NCI-H128 (cell line): ENCODE measurements at regions not wholly inside any gene's neighbourhood (a gene's known extent, or its start where the extent isn't known, plus 50 kb on each side); places are given as distances from the start of the nearest gene placed in this dataset.
A peak's percentile ranks its signal among the peaks of the same experiment; 100 is the strongest.

Experiments
- DNase-seq: peaks from one replicate; lab custom pipeline; 2025; ENCODE audit not compliant: unreplicated experiment; lab: John Stamatoyannopoulos, UW

GRCh38 chr13:44019651-44020050 lies 139.9 kb downstream of the LACC1 start:
- DNase-seq, result no peak

GRCh38 chr13:44021422-44021821 lies 141.7 kb downstream of the LACC1 start:
- no peak for DNase-seq

- DNase-seq, result no peak
Observed at GRCh38 chr13:44022196-44022595, 142.5 kb downstream of the LACC1 start.

GRCh38 chr13:44024167-44024845 lies 144.6 kb downstream of the LACC1 start:
- no peak for DNase-seq

- DNase-seq, result no peak
Observed at GRCh38 chr13:44024846-44025195, 145.1 kb downstream of the LACC1 start.

GRCh38 chr13:44026194-44026593 lies 146.5 kb downstream of the LACC1 start:
- no peak for DNase-seq

- DNase-seq, result no peak
Observed at GRCh38 chr13:44028734-44029133, 149.0 kb downstream of the LACC1 start.

- DNase-seq, result no peak
Observed at GRCh38 chr13:44030615-44031014, 150.9 kb downstream of the LACC1 start.

GRCh38 chr13:44031555-44031954 lies 151.9 kb downstream of the LACC1 start:
- no peak for DNase-seq

GRCh38 chr13:44032802-44033201 lies 153.1 kb downstream of the LACC1 start:
- DNase-seq, result no peak

GRCh38 chr13:44035400-44035799 lies 155.7 kb downstream of the LACC1 start:
- DNase-seq, result no peak

GRCh38 chr13:44040070-44040817 lies 160.5 kb downstream of the LACC1 start:
- DNase-seq, result no peak

GRCh38 chr13:44040818-44041100 lies 161.1 kb downstream of the LACC1 start:
- DNase-seq, result no peak

- no peak for DNase-seq
Observed at GRCh38 chr13:44044547-44045179, 165.0 kb downstream of the LACC1 start.

GRCh38 chr13:44045180-44045562 lies 165.5 kb downstream of the LACC1 start:
- no peak for DNase-seq

- DNase-seq, result no peak
Observed at GRCh38 chr13:44046428-44046827, 166.7 kb downstream of the LACC1 start.

GRCh38 chr13:44048326-44048725 lies 168.6 kb downstream of the LACC1 start:
- DNase-seq, result no peak

- DNase-seq, result peak; percentile 67
Observed at GRCh38 chr13:44049081-44049945, 169.6 kb downstream of the LACC1 start.

GRCh38 chr13:44050450-44051063 lies 170.9 kb downstream of the LACC1 start:
- DNase-seq, result no peak

GRCh38 chr13:44051405-44051804 lies 171.7 kb downstream of the LACC1 start:
- no peak for DNase-seq
